Hepatocyte (in vitro differentiated cells): ENCODE measurements at regions not wholly inside any gene's neighbourhood (a gene's known extent, or its start where the extent isn't known, plus 50 kb on each side); places are given as distances from the start of the nearest gene placed in this dataset. TPM values are rescaled to one million over a fixed set of nuclear protein-coding genes. Genes with fewer than 3 reads are reported as not detected.

Experiments used
- DNase-seq: peaks from one replicate; pipeline ENCODE4 v3.0.0-alpha.2; 2016; ENCODE audit warnings: low spot score
- H2AFZ ChIP-seq: fragments of 200-600 bp; sonication (generic); 2 replicates; pipeline ENCODE4 v1.6.0; 2016; ENCODE audit warnings: antibody characterized with exemption, mild to moderate bottlenecking
- H3K27ac ChIP-seq: fragments of 200-600 bp; sonication (generic); 2 replicates; pipeline ENCODE4 v1.5.1; 2016; ENCODE audit warnings: mild to moderate bottlenecking
- H3K27me3 ChIP-seq: fragments of 200-600 bp; sonication (generic); 2 replicates; pipeline ENCODE4 v1.6.1; 2016
- H3K36me3 ChIP-seq: fragments of 200-600 bp; sonication (generic); replicated peaks from 2 replicates; pipeline ENCODE4 v1.5.1; 2016; ENCODE audit warnings: low read depth; ENCODE audit not compliant: insufficient read depth
- H3K4me1 ChIP-seq: fragments of 200-600 bp; sonication (generic); 2 replicates; pipeline ENCODE4 v1.5.1; 2016; ENCODE audit warnings: mild to moderate bottlenecking, moderate library complexity; ENCODE audit not compliant: insufficient read depth
- H3K4me2 ChIP-seq: fragments of 200-600 bp; sonication (generic); 2 replicates; pipeline ENCODE4 v1.6.0; 2016
- H3K4me3 ChIP-seq: fragments of 200-600 bp; sonication (generic); 2 replicates; pipeline ENCODE4 v1.5.1; 2016; ENCODE audit warnings: mild to moderate bottlenecking
- H3K79me2 ChIP-seq: fragments of 200-600 bp; sonication (generic); 2 replicates; pipeline ENCODE4 v1.6.0; 2017; ENCODE audit warnings: mild to moderate bottlenecking
- H3K9me2 ChIP-seq: fragments of 200-600 bp; sonication (generic); replicated peaks from 2 replicates; pipeline ENCODE4 v1.6.0; 2017; ENCODE audit warnings: mild to moderate bottlenecking; ENCODE audit not compliant: insufficient read depth
- H3K9me3 ChIP-seq: fragments of 200-600 bp; sonication (generic); 2 replicates; pipeline ENCODE4 v1.5.1; 2016; ENCODE audit warnings: low read depth, mild to moderate bottlenecking
- H4K20me1 ChIP-seq: fragments of 200-600 bp; sonication (generic); 2 replicates; pipeline ENCODE4 v1.6.0; 2016; ENCODE audit warnings: mild to moderate bottlenecking; ENCODE audit not compliant: insufficient read depth, poor library complexity, severe bottlenecking
- EZH2 ChIP-seq: fragments of 200-600 bp; sonication (generic); IDR thresholded peaks from 2 replicates; pipeline ENCODE4 v1.6.1; 2016; ENCODE audit warnings: antibody characterized with exemption, mild to moderate bottlenecking, borderline replicate concordance
- EZH2phosphoT487 ChIP-seq: fragments of 200-600 bp; sonication (generic); IDR thresholded peaks from one replicate; pipeline ENCODE4 v1.6.1; 2018; ENCODE audit warnings: antibody characterized with exemption, mild to moderate bottlenecking, low read depth, moderate library complexity; ENCODE audit not compliant: unreplicated experiment, severe bottlenecking
- WGBS: methylation state at CpG from one replicate; pipeline ENCODE4 v1.1.6; 2016; ENCODE audit warnings: low lambda C conversion rate; ENCODE audit errors: missing lambda C conversion rate; 5-methylcytosine and 5-hydroxymethylcytosine counted together
- small RNA-seq: library from RNA; depleted of rRNA; stranded (forward); fragments of <200 nt; gene quantifications from one replicate; pipeline ENCODE3, GENCODE V24; 2014
- TF ChIP-seq, protein P1 (sequence below): fragments of 200-600 bp; sonication (generic); IDR thresholded peaks from 2 replicates; pipeline ENCODE4 v1.5.1; 2016; ENCODE audit warnings: antibody characterized with exemption, mild to moderate bottlenecking; ENCODE audit not compliant: poor library complexity

- Histone ChIP-seq H4K20me1 (no peaks in the 10 kb centered on the region), H3K9me2 (no peaks in the 10 kb centered on the region), H3K4me2 (no peak overlapping the region), H3K4me3 (no peak overlapping the region), H3K79me2 (no peaks in the 10 kb centered on the region), H3K4me1 (no peaks in the 10 kb centered on the region), H3K27ac (no peak overlapping the region), H3K27me3 (no peaks in the 10 kb centered on the region), H3K36me3 (no peaks in the 10 kb centered on the region), H3K9me3 (no peaks in the 10 kb centered on the region), H2AFZ (no peak overlapping the region)
- TF ChIP-seq, protein P1, sequence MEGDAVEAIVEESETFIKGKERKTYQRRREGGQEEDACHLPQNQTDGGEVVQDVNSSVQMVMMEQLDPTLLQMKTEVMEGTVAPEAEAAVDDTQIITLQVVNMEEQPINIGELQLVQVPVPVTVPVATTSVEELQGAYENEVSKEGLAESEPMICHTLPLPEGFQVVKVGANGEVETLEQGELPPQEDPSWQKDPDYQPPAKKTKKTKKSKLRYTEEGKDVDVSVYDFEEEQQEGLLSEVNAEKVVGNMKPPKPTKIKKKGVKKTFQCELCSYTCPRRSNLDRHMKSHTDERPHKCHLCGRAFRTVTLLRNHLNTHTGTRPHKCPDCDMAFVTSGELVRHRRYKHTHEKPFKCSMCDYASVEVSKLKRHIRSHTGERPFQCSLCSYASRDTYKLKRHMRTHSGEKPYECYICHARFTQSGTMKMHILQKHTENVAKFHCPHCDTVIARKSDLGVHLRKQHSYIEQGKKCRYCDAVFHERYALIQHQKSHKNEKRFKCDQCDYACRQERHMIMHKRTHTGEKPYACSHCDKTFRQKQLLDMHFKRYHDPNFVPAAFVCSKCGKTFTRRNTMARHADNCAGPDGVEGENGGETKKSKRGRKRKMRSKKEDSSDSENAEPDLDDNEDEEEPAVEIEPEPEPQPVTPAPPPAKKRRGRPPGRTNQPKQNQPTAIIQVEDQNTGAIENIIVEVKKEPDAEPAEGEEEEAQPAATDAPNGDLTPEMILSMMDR = no peak
- TF ChIP-seq EZH2 (no peak), EZH2phosphoT487 (no peak)
- no peak for DNase-seq
- WGBS = 40% methylated on average over 3 of the region's 3 CpGs
Measured at GRCh38 chr6:12654514-12654913, 62.1 kb upstream of the PHACTR1 start.

DNA sequence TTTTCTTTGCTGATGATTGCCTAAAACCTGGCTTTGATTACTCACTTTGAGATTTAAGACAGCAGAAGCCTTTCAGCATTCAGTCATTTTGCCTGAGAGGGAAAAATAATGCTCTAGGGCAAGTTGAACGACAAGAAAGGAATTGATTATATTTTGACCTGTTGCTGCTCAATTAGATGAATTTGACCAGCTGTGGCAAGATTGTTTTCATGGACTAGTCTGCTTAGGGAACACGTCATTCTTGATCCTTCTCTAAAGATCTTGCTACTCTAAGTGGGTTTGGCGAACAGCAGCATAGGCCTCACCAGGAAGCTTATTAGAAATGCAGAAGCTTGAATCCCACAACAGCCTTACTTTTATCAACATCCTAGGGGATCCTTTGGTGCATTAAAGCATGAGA is 59.7 kb upstream of the PHACTR1 start:
- DNase-seq = no peak
- WGBS = 48% methylated on average over 3 of the region's 3 CpGs

DNA sequence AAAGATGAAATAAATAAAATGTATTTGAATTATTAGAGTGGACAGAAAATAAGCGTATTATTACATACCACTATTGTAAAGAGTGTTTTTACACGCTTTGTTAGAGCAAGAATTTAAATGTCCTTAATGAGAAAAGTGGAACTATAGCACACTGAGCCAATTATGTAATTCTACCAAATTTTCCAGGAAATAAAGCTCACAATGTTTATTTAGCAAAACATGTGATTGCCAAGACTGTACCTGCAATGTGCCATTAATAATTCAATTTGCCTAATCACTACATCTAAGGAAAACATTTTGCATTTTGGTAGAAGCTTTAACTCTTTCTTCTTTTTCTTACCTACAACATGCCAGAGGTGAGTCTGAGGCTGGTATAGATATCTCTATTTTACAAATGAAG is 58.7 kb upstream of the PHACTR1 start:
- Histone ChIP-seq H3K79me2 (no peaks in the 10 kb centered on the region), H3K27me3 (no peaks in the 10 kb centered on the region), H3K36me3 (no peaks in the 10 kb centered on the region), H4K20me1 (no peaks in the 10 kb centered on the region), H3K9me2 (no peaks in the 10 kb centered on the region), H3K9me3 (no peaks in the 10 kb centered on the region), H3K27ac (no peak overlapping the region), H3K4me2 (no peak overlapping the region), H3K4me3 (no peak overlapping the region), H2AFZ (no peak overlapping the region), H3K4me1 (no peaks in the 10 kb centered on the region)
- DNase-seq = no peak
- 94% methylated on average over 2 of the region's 2 CpGs for WGBS
- no peak for TF ChIP-seq EZH2
- no peak for TF ChIP-seq EZH2phosphoT487
- TF ChIP-seq, protein P1 = no peak

More for the DNA sequence above, 59.7 kb upstream of the PHACTR1 start:
- no peak for TF ChIP-seq EZH2
- no peaks in the 10 kb centered on the region for H3K9me2 ChIP-seq
- no peaks in the 10 kb centered on the region for H3K79me2 ChIP-seq
- H3K9me3 ChIP-seq = no peaks in the 10 kb centered on the region
- no peaks in the 10 kb centered on the region for H3K36me3 ChIP-seq
- H3K4me2 ChIP-seq = no peak overlapping the region
- H3K27me3 ChIP-seq = no peaks in the 10 kb centered on the region
- no peak overlapping the region for H2AFZ ChIP-seq
- H3K4me1 ChIP-seq = no peaks in the 10 kb centered on the region
- no peak overlapping the region for H3K4me3 ChIP-seq
- no peaks in the 10 kb centered on the region for H4K20me1 ChIP-seq
- H3K27ac ChIP-seq = no peak overlapping the region

DNA sequence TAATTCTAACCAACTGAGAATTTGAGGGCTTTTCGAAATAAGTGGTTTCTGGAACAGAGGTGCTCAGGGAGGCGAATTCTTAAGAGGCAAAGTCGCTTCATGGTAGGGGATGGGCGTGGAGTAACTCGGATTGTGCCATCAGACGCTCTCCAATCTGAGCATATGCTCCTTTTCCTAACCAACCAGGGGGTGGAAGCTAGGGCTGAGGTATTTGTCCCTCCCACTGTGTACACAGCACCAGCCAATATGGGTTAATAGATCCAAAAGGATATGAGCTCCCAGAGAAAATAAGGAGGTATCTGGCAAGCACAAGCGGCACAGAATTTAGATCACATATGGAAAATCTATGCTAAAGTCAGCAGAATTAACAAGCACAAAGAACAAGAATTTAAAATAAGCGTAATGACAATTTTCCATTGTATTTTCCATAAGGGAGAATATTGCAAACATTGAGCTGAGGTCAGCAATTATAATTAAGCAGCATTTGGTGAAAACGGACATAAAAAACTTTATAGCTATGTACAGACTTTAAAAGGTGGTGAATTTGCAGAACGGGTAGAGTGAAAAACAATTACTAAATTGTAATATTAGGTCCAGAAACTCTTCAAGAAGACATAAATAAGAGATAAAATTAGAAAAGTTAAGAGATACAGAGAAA is 55.0 kb upstream of the PHACTR1 start:
- no peaks in the 10 kb centered on the region for H3K9me2 ChIP-seq
- no peaks in the 10 kb centered on the region for H3K27me3 ChIP-seq
- no peaks in the 10 kb centered on the region for H3K4me1 ChIP-seq
- H3K36me3 ChIP-seq = no peaks in the 10 kb centered on the region
- H3K27ac ChIP-seq = no peak overlapping the region
- H2AFZ ChIP-seq = no peak overlapping the region
- no peak overlapping the region for H3K4me2 ChIP-seq
- no peaks in the 10 kb centered on the region for H4K20me1 ChIP-seq
- H3K4me3 ChIP-seq = no peak overlapping the region
- no peaks in the 10 kb centered on the region for H3K79me2 ChIP-seq
- no peak for DNase-seq
- TF ChIP-seq, protein P1 = no peak
- no peak for TF ChIP-seq EZH2
- TF ChIP-seq EZH2phosphoT487 = no peak
- H3K9me3 ChIP-seq = no peaks in the 10 kb centered on the region
- 88% methylated on average over 10 of the region's 10 CpGs for WGBS

Small RNAs in the stretch of these regions (small RNA-seq; reads per million reads assigned to genes)
- gene RN7SKP293 = not detected
